A549 (cell line): ENCODE measurements at regions not wholly inside any gene's neighbourhood (a gene's known extent, or its start where the extent isn't known, plus 50 kb on each side); places are given as distances from the start of the nearest gene placed in this dataset.
A peak's percentile ranks its signal among the peaks of the same experiment; 100 is the strongest.

Source experiments
- ATAC-seq, 2 experiments: fragments of 200-7000 bp in 1 of 2; fragments of >200 bp in 1 of 2; cut with Nextera tagmentation in 1 of 2; cut with Tn5 transposase in 1 of 2; 3 replicates each; pipeline versions ENCODE4 v1.8.0 to v1.9.1; 2018 to 2020; ENCODE audit warnings: mild to moderate bottlenecking in 1 of 2, moderate library complexity in 1 of 2
- CTCF ChIA-PET: fragments of 300-600 bp; sonication (Branson Sonifier 250); formaldehyde crosslinking; extraction: SDS; loops from one replicate; lab custom pipeline; 2021; ENCODE audit warnings: antibody characterized with exemption, inconsistent platforms; lab: Yijun Ruan, JAX
- POLR2A ChIA-PET: fragments of 350-600 bp; formaldehyde crosslinking; extraction: SDS; loops from one replicate; lab custom pipeline; 2021; ENCODE audit warnings: antibody characterized with exemption, inconsistent platforms; lab: Yijun Ruan, JAX
- DNase-seq, 2 experiments: peaks; one replicate each; pipeline versions ENCODE4 v3.0.0 to v3.0.0-alpha.2; 2011 to 2016; ENCODE audit warnings: low read depth in 1 of 2, low spot score in 1 of 2
- FAIRE-seq: peaks from 2 replicates; lab custom pipeline; 2011; peaks lifted over from hg19 to GRCh38; lab: Jason Lieb, UNC
- H3K27ac ChIP-seq, 2 experiments: fragments of >200 bp; sonication (Bioruptor Twin); formaldehyde crosslinking; 3 replicates each; pipeline ENCODE4 v1.5.1; 2016 to 2017
- H3K4me1 ChIP-seq: fragments of >200 bp; sonication (Bioruptor Twin); formaldehyde crosslinking; 3 replicates; pipeline ENCODE4 v1.6.1; 2016
- H3K4me2 ChIP-seq: fragments of >200 bp; sonication (Bioruptor Twin); formaldehyde crosslinking; 3 replicates; pipeline ENCODE4 v1.6.1; 2016
- H3K4me3 ChIP-seq: fragments of >200 bp; sonication (Bioruptor Twin); formaldehyde crosslinking; 3 replicates; pipeline ENCODE4 v1.5.1; 2016
- H3K9me3 ChIP-seq: fragments of >200 bp; sonication (Bioruptor Twin); formaldehyde crosslinking; 3 replicates; pipeline ENCODE4 v1.6.1; 2016
- BCL3 ChIP-seq: fragments of >200 bp; sonication (Bioruptor Twin); formaldehyde crosslinking; IDR thresholded peaks from 3 replicates; pipeline ENCODE4 v1.6.1; 2016
- BHLHE40 ChIP-seq: IDR thresholded peaks from 2 replicates; pipeline ENCODE4 v1.6.1; 2012; ENCODE audit warnings: low read depth, low read length, inconsistent platforms
- CHD2 ChIP-seq: fragments of 150-350 bp; IDR thresholded peaks from 2 replicates; pipeline ENCODE4 v1.6.1; 2014; ENCODE audit warnings: low read length; ENCODE audit not compliant: partially characterized antibody
- EHF ChIP-seq: fragments of 250-450 bp; sonication (Bioruptor Pico); IDR thresholded peaks from 2 replicates; pipeline ENCODE4 v1.5.0; 2020; ENCODE audit warnings: mild to moderate bottlenecking
- ESRRA ChIP-seq: fragments of 150-350 bp; IDR thresholded peaks from 2 replicates; pipeline ENCODE4 v1.6.1; 2014; ENCODE audit warnings: mild to moderate bottlenecking, low read length, borderline replicate concordance
- FOSB ChIP-seq: fragments of 250-450 bp; sonication (Bioruptor Pico); IDR thresholded peaks from 2 replicates; pipeline ENCODE4 v1.5.0; 2020; ENCODE audit warnings: mild to moderate bottlenecking, moderate library complexity
- HDAC2 ChIP-seq: fragments of 200-600 bp; sonication (generic); IDR thresholded peaks from 2 replicates; pipeline ENCODE4 v1.6.1; 2016
- HOXB13 ChIP-seq: fragments of 250-450 bp; sonication (Bioruptor Pico); IDR thresholded peaks from 2 replicates; pipeline ENCODE4 v1.5.0; 2020; ENCODE audit warnings: low read depth, mild to moderate bottlenecking, moderate library complexity
- HOXB5 ChIP-seq: fragments of 250-450 bp; sonication (Bioruptor Pico); IDR thresholded peaks from 2 replicates; pipeline ENCODE4 v1.5.0; 2020; ENCODE audit warnings: mild to moderate bottlenecking, moderate library complexity
- KDM1A ChIP-seq: fragments of 200-600 bp; sonication (generic); IDR thresholded peaks from 2 replicates; pipeline ENCODE4 v1.6.1; 2016; ENCODE audit warnings: low read depth, mild to moderate bottlenecking
- KDM5A ChIP-seq: fragments of 200-600 bp; sonication (generic); IDR thresholded peaks from 2 replicates; pipeline ENCODE4 v1.6.1; 2016; ENCODE audit warnings: antibody characterized with exemption, mild to moderate bottlenecking
- MAFK ChIP-seq: fragments of 450-650 bp; IDR thresholded peaks from 2 replicates; pipeline ENCODE4 v1.6.1; 2014; ENCODE audit not compliant: partially characterized antibody
- MAZ ChIP-seq: fragments of 150-350 bp; IDR thresholded peaks from 2 replicates; pipeline ENCODE4 v1.6.1; 2014; ENCODE audit warnings: antibody characterized with exemption, low read depth, low read length, borderline replicate concordance
- MYC ChIP-seq: IDR thresholded peaks from 2 replicates; pipeline ENCODE4 v1.6.1; 2012; ENCODE audit warnings: mild to moderate bottlenecking, inconsistent platforms, low read length, improper control_type of control experiment, borderline replicate concordance
- NFE2L2 ChIP-seq: fragments of 150-350 bp; conservative IDR thresholded peaks from 2 replicates; pipeline ENCODE4 v1.6.1; 2014; ENCODE audit warnings: low read length
- NR3C1 ChIP-seq: fragments of >200 bp; sonication (Bioruptor Twin); formaldehyde crosslinking; IDR thresholded peaks from 3 replicates; pipeline ENCODE4 v1.6.1; 2017
- PBX3 ChIP-seq: IDR thresholded peaks from 2 replicates; pipeline ENCODE4 v1.6.1; 2012
- POLR2A ChIP-seq: IDR thresholded peaks from 2 replicates; pipeline ENCODE4 v1.6.1; 2012; ENCODE audit warnings: mild to moderate bottlenecking, low read length
- POLR2AphosphoS2 ChIP-seq: conservative IDR thresholded peaks from 2 replicates; pipeline ENCODE4 v1.6.1; 2012; ENCODE audit warnings: low read length, improper control_type of control experiment, inconsistent platforms
- RAD21 ChIP-seq, 2 experiments: fragments of >200 bp in 1 of 2; sonication (Bioruptor Twin) in 1 of 2; formaldehyde crosslinking in 1 of 2; IDR thresholded peaks in 1 of 2; conservative IDR thresholded peaks in 1 of 2; 2 replicates in 1 of 2; 3 replicates in 1 of 2; pipeline ENCODE4 v1.6.1; 2012 to 2018; ENCODE audit warnings: inconsistent platforms in 1 of 2
- RFX5 ChIP-seq: fragments of 450-650 bp; IDR thresholded peaks from 2 replicates; pipeline ENCODE4 v1.7.1; 2014; ENCODE audit warnings: antibody characterized with exemption, mild to moderate bottlenecking, moderate library complexity
- SMC3 ChIP-seq: fragments of >200 bp; sonication (Bioruptor Twin); formaldehyde crosslinking; IDR thresholded peaks from 3 replicates; pipeline ENCODE4 v1.6.1; 2018; ENCODE audit warnings: inconsistent platforms
- ZFP36 ChIP-seq: fragments of 450-650 bp; IDR thresholded peaks from 2 replicates; pipeline ENCODE4 v1.6.1; 2014; ENCODE audit warnings: borderline replicate concordance; ENCODE audit not compliant: partially characterized antibody
- ZNF302 ChIP-seq: fragments of 250-450 bp; sonication (Bioruptor Pico); IDR thresholded peaks from 2 replicates; pipeline ENCODE4 v1.9.0; 2021; ENCODE audit warnings: inconsistent platforms, mild to moderate bottlenecking, moderate library complexity
- ZSCAN20 ChIP-seq: fragments of 250-450 bp; sonication (Bioruptor Pico); IDR thresholded peaks from 2 replicates; pipeline ENCODE4 v1.8.0; 2022; ENCODE audit warnings: mild to moderate bottlenecking, moderate library complexity
- WGBS: methylation state at CpG from one replicate; pipeline ENCODE4 v1.1.6; 2017; ENCODE audit errors: missing lambda C conversion rate; 5-methylcytosine and 5-hydroxymethylcytosine counted together

DNA sequence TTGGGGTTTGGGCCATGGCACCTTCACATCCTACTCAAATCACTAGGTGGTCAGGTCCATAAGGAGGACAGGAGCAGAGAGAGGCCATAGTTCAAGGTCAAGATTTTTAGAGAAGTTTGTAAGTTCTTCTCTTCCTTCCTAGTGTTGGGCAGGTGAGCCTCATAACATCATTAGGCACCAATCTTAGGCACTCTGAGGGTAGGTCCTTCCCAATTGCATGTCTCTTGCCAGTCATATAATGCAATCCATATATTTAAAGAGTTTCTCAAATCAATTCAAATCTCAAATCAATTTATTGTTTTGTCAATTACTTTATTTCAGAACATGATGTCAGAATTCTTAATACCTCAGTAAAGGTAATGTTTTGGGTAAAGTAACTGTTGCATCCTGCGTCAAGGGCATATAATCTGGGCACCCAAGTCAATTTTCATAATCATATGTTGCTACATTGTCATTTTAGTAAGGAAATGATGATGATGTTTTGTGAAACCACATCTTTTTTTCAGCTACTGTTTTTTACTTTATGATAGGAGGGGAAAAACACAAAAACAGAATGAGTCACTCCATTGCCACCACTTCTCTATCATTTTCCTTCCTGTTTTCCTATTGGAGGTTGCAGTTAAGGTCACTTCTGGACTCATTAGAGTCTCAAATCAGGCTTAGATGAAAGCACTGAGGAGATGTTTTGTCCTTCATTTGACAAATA lies 122.7 kb downstream of the UCHL5 start:
- TF ChIP-seq FOSB (CRISPR knock-in tag) (no peak), EHF (no peak), PBX3 (no peak), NFE2L2 (no peak), NR3C1 (no peak), MAFK (no peak), POLR2AphosphoS2 (no peak), CHD2 (no peak), MAZ (no peak), POLR2A (no peak), HOXB13 (CRISPR knock-in tag) (no peak), MYC (no peak), RAD21 (conservative IDR thresholded peaks at IDR 0.05 in 1 of 2, IDR thresholded peaks at IDR 0.05 in 1 of 2) (no peak), HOXB5 (CRISPR knock-in tag) (no peak), ESRRA (no peak), BCL3 (no peak), ZFP36 (no peak), ZSCAN20 (no peak), HDAC2 (no peak)
- TF ChIP-seq, all 56 proteins: peak for 0
- Histone ChIP-seq H3K4me2 (no peak overlapping the region), H3K4me1 (no peaks in the 10 kb centered on the region), H3K27ac (no peak overlapping the region), H3K9me3 (no peaks in the 10 kb centered on the region), H3K4me3 (no peak overlapping the region)
- ChIA-PET POLR2A (no interaction called here), CTCF (no interaction called here)
- DNase-seq (no peak), FAIRE-seq (no peak), ATAC-seq (no peak)
- WGBS: 77% methylated on average over 1 of the region's 1 CpG

GRCh38 chr1:192937128-192937527 lies 122.0 kb downstream of the UCHL5 start:
- FAIRE-seq: no peak
- ATAC-seq: no peak
- ChIA-PET POLR2A (no interaction called here), CTCF (interaction anchor here (0.9 kb wide), 1 partner anchor 33 kb away, joined by 3 read pairs; no protein-coding TSS in a partner anchor)
- TF ChIP-seq POLR2A: no peak
- no peak for TF ChIP-seq ZNF302 (CRISPR knock-in tag)
- no peak overlapping the region for H3K4me3 ChIP-seq
- 69% methylated on average over 1 of the region's 1 CpG for WGBS
- no peaks in the 10 kb centered on the region for H3K4me1 ChIP-seq
- H3K27ac ChIP-seq: no peak overlapping the region
- H3K4me2 ChIP-seq: no peak overlapping the region
- DNase-seq: no peak
- no peaks in the 10 kb centered on the region for H3K9me3 ChIP-seq

DNA sequence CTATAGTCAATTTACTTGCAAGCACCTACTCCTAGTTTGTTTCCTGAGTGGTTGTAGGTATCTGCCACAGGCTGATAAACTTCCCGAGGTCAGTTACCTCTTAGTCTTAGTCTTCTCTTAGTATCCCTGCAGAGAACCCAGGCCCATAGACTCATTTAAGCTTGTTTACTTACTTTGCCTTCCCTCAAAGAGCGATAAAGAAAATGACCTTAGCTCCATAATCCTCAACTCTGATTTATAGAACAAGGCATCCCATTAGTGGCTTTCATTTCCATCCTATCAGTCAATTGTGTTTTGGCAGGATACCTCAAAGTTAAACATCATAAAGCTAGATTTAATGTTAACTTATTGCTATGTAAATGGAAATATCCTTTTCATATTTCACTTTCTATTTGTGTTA lies 119.7 kb downstream of the UCHL5 start:
- ChIA-PET CTCF (interaction anchor here (0.6 to 1.2 kb wide), 2 partner anchors 10 to 249 kb away, joined by 3 read pairs; no protein-coding TSS in a partner anchor), POLR2A (interaction anchor here (1.4 kb wide), 1 partner anchor 131 kb away, joined by 3 read pairs; the partner anchor contains the start of gene RGS2)
- 54% methylated on average over 2 of the region's 2 CpGs for WGBS
- no peaks in the 10 kb centered on the region for H3K4me1 ChIP-seq
- no peak overlapping the region for H3K4me2 ChIP-seq
- ATAC-seq (no peak), DNase-seq (no peak), FAIRE-seq (peak; percentile 70)
- H3K27ac ChIP-seq: no peak overlapping the region
- H3K4me3 ChIP-seq: no peak overlapping the region
- TF ChIP-seq POLR2A (no peak), BHLHE40 (no peak), RFX5 (no peak), SMC3 (no peak), BCL3 (no peak), NR3C1 (no peak), KDM5A (no peak), POLR2AphosphoS2 (no peak), KDM1A (no peak), ESRRA (no peak)
- no peaks in the 10 kb centered on the region for H3K9me3 ChIP-seq
